ENCODE measurements at regions not wholly inside any gene's neighbourhood (a gene's known extent, or its start where the extent isn't known, plus 50 kb on each side); places are given as distances from the start of the nearest gene placed in this dataset.

DNA sequence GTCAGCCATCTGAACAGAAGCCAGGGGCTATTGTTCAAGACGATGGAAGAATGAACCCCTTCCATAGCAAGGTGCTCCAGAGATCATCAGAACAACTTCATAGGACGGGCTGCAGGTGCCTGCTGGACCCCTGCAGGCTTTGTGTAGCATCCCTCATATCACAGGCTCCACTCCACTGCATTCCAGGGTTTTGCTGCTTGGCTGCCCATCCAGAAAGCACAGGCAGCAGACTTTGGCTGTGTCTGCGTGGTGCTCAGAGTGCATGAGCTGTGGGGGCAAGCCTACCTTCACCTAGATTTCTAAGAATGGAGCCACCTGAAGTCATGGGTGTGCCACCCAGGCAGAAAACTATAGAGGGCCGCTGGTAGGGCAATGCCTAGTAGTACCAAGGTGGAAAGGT, 93.9 kb upstream of the NLRP1 start:
- Histone ChIP-seq H3K79me1 (ENCODE audit: low read depth in 1 of 2, low read length in 2 of 2) (no peaks in the 10 kb centered on the region), H3K36me3 (ENCODE audit: control insufficient read depth, insufficient read depth, low read length) (no peaks in the 10 kb centered on the region), H2AK5ac (ENCODE audit: low read depth, low read length) (no peak overlapping the region), H3K9ac (ENCODE audit: low read depth, low read length) (no peak overlapping the region), H3K4me2 (ENCODE audit: low read depth, low read length) (no peak overlapping the region), H4K5ac (ENCODE audit: low read depth, low read length) (no peak overlapping the region), H3K56ac (ENCODE audit: extremely low read depth, insufficient read depth, low read length) (no peak overlapping the region), H3K4me1 (ENCODE audit: control insufficient read depth, insufficient read depth, low read length) (no peaks in the 10 kb centered on the region), H3K23ac (ENCODE audit: low read depth, low read length) (no peak overlapping the region), H4K8ac (ENCODE audit: low read depth in 2 of 2, low read length in 2 of 2) (no peak overlapping the region), H3K14ac (replicated peaks; ENCODE audit: low read depth, low read length) (no peak overlapping the region), H3K27ac (ENCODE audit: insufficient read depth, low read length) (no peak overlapping the region), H2AFZ (replicated peaks; ENCODE audit: low read length, poor library complexity) (no peak overlapping the region), H3K4ac (ENCODE audit: low read depth, low read length) (no peak overlapping the region), H3K9me3 (ENCODE audit: control insufficient read depth, insufficient read depth, low read length) (no peaks in the 10 kb centered on the region), H3K4me3 (ENCODE audit: insufficient read depth, low read depth, low read length) (no peak overlapping the region), H3K18ac (ENCODE audit: low read depth, low read length) (no peak overlapping the region), H3K9me1 (ENCODE audit: insufficient read depth, low read length) (no peaks in the 10 kb centered on the region), H3K27me3 (ENCODE audit: control insufficient read depth, insufficient read depth, low read length) (no peaks in the 10 kb centered on the region), H4K91ac (ENCODE audit: insufficient read depth, low read depth, low read length) (no peak overlapping the region), H2BK5ac (ENCODE audit: low read depth, low read length, poor library complexity, severe bottlenecking) (no peak overlapping the region), H2BK15ac (ENCODE audit: low read depth, low read length) (no peak overlapping the region), H4K20me1 (ENCODE audit: insufficient read depth, low read length) (no peaks in the 10 kb centered on the region), H2BK120ac (ENCODE audit: low read depth, low read length) (no peak overlapping the region), H2AK9ac (replicated peaks; ENCODE audit: low read depth, low read length, poor library complexity) (no peak overlapping the region), H2BK20ac (ENCODE audit: low read depth, low read length) (no peak overlapping the region)
- 10% methylated on average over 2 of the region's 4 CpGs; no CpG with 5 or more reads in 1 of the 2 experiments for WGBS, 2 experiments (ENCODE audit: extremely low coverage in 2 of 2, insufficient read length in 1 of 2)
- no TSS peak for BruUV-seq (replicated peaks)
- no peak for TF ChIP-seq RFX5 (IDR thresholded peaks at IDR 0.05; ENCODE audit: low read depth, low read length)
- TF ChIP-seq, protein P1, sequence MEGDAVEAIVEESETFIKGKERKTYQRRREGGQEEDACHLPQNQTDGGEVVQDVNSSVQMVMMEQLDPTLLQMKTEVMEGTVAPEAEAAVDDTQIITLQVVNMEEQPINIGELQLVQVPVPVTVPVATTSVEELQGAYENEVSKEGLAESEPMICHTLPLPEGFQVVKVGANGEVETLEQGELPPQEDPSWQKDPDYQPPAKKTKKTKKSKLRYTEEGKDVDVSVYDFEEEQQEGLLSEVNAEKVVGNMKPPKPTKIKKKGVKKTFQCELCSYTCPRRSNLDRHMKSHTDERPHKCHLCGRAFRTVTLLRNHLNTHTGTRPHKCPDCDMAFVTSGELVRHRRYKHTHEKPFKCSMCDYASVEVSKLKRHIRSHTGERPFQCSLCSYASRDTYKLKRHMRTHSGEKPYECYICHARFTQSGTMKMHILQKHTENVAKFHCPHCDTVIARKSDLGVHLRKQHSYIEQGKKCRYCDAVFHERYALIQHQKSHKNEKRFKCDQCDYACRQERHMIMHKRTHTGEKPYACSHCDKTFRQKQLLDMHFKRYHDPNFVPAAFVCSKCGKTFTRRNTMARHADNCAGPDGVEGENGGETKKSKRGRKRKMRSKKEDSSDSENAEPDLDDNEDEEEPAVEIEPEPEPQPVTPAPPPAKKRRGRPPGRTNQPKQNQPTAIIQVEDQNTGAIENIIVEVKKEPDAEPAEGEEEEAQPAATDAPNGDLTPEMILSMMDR (conservative IDR thresholded peaks at IDR 0.05; ENCODE audit: low read depth, low read length): no peak
- TF ChIP-seq RCOR1 (IDR thresholded peaks at IDR 0.05; ENCODE audit: insufficient replicate concordance, low read length): no peak
- TF ChIP-seq BHLHE40 (IDR thresholded peaks at IDR 0.05; ENCODE audit: low read depth, low read length): no peak
- intact Hi-C loops (cut with micrococcal nuclease): no loop called here
- ChIA-PET CTCF (no interaction called here), POLR2A (ENCODE audit: unreplicated experiment) (no interaction called here)
- ATAC-seq (ENCODE audit: low read depth) (no peak), DNase-seq (no peak)
- in situ Hi-C loops (cut with MboI; ENCODE audit: low sequenced_read_pairs): no loop called here
- dilution Hi-C loops (cut with HindIII; ENCODE audit: low sequenced_read_pairs, unreplicated experiment): no loop called here
